ENCODE measurements at regions not wholly inside any gene's neighbourhood (a gene's known extent, or its start where the extent isn't known, plus 50 kb on each side); places are given as distances from the start of the nearest gene placed in this dataset.
"Not testable (repeated sequence)": the region's sequence is repeated elsewhere in the genome, so short reads cannot be mapped to it uniquely, and the experiment has no call there.

DNA sequence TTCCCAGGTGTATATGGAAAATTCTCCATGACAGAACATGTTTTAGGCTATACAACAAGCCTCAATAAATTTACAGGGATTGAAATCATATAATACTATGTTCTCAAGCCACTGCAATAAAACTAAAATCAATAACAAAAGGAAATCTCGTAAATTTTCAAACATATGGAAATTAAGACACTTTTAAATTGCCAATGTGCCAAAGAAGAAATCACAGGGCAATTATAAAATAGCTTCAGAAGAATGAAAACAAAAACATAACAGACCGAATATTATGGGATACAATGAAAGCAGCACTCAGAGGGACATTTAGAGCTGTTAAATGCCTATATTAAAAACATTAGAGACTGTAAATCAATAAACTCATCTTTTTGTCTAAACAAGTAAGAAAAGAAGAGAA, 555.7 kb upstream of the B3GAT1 start:
- H3K9me3 Mint-ChIP-seq = no peaks in the 10 kb centered on the region
- TF ChIP-seq, protein P1, sequence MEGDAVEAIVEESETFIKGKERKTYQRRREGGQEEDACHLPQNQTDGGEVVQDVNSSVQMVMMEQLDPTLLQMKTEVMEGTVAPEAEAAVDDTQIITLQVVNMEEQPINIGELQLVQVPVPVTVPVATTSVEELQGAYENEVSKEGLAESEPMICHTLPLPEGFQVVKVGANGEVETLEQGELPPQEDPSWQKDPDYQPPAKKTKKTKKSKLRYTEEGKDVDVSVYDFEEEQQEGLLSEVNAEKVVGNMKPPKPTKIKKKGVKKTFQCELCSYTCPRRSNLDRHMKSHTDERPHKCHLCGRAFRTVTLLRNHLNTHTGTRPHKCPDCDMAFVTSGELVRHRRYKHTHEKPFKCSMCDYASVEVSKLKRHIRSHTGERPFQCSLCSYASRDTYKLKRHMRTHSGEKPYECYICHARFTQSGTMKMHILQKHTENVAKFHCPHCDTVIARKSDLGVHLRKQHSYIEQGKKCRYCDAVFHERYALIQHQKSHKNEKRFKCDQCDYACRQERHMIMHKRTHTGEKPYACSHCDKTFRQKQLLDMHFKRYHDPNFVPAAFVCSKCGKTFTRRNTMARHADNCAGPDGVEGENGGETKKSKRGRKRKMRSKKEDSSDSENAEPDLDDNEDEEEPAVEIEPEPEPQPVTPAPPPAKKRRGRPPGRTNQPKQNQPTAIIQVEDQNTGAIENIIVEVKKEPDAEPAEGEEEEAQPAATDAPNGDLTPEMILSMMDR (conservative IDR thresholded peaks at IDR 0.05) = no peak
- H3K4me1 Mint-ChIP-seq (ENCODE audit: unreplicated experiment) = no peaks in the 10 kb centered on the region
- no peak for DNase-seq (ENCODE audit: extremely low spot score, unreplicated experiment)
- peaks cover 7% of the 10 kb centered on the region for H3K27me3 Mint-ChIP-seq
- H3K27ac Mint-ChIP-seq = no peak overlapping the region
- no peaks in the 10 kb centered on the region for H3K36me3 Mint-ChIP-seq
- no peak overlapping the region for H3K4me3 Mint-ChIP-seq

DNA sequence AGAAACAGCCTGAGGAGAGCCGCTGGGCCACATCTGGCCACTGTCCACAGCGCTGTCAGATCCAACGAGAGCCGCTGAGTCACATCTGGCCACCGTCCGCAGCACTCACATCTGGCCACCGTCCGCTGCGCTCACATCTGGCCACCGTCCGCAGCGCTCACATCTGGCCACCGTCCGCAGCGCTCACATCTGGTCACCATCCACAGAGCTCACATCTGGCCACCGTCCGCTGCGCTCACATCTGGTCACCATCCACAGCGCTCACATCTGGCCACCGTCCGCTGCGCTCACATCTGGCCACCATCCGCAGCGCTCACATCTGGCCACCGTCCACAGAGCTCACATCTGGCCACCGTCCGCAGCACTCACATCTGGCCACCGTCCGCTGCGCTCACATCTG, 549.3 kb upstream of the B3GAT1 start:
- not testable (repeated sequence) for H3K27ac Mint-ChIP-seq; H3K4me1 Mint-ChIP-seq (ENCODE audit: unreplicated experiment); H3K36me3 Mint-ChIP-seq; H3K27me3 Mint-ChIP-seq; H3K4me3 Mint-ChIP-seq; H3K9me3 Mint-ChIP-seq
- DNase-seq (ENCODE audit: extremely low spot score, unreplicated experiment) = peak; percentile 8

DNA sequence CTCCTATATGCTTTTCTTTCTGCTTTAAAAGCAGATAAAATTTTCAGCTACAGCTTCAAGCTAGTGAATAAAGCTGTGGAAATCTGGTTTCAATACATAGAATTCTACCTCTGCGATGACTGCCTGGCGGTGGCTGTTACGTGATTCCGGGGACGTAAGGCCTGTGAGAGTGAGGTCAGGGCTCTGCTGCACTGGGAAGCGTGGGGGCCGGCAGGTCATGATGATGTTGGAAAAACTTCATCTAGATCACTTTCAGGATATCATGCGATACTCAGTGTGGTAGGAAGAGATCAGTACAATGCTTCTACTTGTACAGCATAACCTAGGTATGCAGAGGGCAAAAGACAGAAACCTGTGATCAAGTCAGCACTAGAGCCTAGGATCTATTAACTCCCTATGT, 546.8 kb upstream of the B3GAT1 start:
- DNase-seq (ENCODE audit: extremely low spot score, unreplicated experiment) = peak; percentile 45

DNA sequence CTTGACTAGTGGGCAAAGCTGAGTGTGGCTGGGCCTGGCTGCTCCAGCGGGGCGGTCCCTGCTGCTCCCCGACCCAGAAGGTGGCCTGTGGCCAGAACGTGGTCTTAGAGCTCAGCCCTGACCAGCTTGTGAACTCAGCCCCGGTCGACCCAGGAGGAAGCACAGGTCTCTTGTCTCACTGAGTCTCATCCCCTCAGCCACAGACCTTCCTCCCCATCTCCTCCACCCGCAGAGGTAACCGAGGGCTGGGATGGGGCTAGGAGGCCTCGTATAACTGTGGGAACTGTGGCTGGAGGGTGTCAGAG, 546.2 kb upstream of the B3GAT1 start:
- H3K4me1 Mint-ChIP-seq (ENCODE audit: unreplicated experiment) = no peaks in the 10 kb centered on the region
- no peak overlapping the region for H3K27ac Mint-ChIP-seq
- no peaks in the 10 kb centered on the region for H3K9me3 Mint-ChIP-seq
- H3K36me3 Mint-ChIP-seq = no peaks in the 10 kb centered on the region
- H3K4me3 Mint-ChIP-seq = no peak overlapping the region
- H3K27me3 Mint-ChIP-seq = peaks cover 17% of the 10 kb centered on the region
- DNase-seq (ENCODE audit: extremely low spot score, unreplicated experiment) = no peak
- TF ChIP-seq, protein P1 (conservative IDR thresholded peaks at IDR 0.05) = no peak

More for the DNA sequence above, 546.8 kb upstream of the B3GAT1 start:
- Mint-ChIP-seq H3K27me3 (peaks cover 17% of the 10 kb centered on the region), H3K4me3 (no peak overlapping the region), H3K4me1 (ENCODE audit: unreplicated experiment) (no peaks in the 10 kb centered on the region), H3K9me3 (no peaks in the 10 kb centered on the region), H3K36me3 (no peaks in the 10 kb centered on the region), H3K27ac (no peak overlapping the region)
- TF ChIP-seq, protein P1 (conservative IDR thresholded peaks at IDR 0.05) = no peak

DNA sequence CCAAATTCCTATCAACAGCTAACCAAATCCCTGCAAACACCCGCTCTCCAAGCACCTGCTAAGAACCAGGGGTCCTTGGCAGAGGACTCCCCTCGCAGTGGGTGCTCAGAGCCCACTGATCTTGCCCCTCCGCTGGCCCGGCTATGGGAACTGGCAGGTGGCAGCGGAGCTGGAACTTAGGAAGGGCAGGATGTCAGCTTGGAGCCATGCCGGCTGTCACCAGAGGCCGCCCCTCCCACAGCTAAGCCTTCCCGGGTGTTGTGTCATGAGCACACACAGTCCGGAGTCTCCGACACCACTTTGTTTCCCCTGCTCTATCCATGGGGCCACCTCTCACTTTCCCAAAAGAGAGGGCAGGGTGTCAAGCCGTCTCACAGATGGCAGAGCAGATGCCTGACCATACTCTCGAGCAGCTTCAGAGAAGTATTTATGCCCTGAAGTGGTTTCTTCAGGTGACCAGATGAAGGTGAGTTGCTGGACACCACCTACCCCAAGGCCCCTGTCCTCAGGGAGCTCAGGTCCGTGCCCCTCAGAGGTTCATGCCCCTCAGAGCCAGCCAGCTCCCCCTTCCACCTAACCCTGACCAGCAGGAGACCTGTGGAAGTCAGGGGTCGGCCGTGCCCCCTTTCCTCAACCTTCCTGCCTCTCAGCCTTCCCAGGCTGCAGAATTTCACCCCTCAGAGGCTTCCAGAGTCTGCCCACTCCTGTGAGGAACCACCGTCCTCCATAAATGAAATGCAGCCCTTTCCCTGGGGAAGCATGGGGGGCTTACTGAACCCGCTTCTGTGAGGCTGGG, 545.7 kb upstream of the B3GAT1 start:
- no peaks in the 10 kb centered on the region for H3K4me1 Mint-ChIP-seq (ENCODE audit: unreplicated experiment)

More for the DNA sequence above, 545.7 kb upstream of the B3GAT1 start:
- Mint-ChIP-seq H3K27ac (no peak overlapping the region), H3K36me3 (no peaks in the 10 kb centered on the region), H3K4me3 (no peak overlapping the region), H3K9me3 (no peaks in the 10 kb centered on the region), H3K27me3 (peaks cover 19% of the 10 kb centered on the region)
- TF ChIP-seq, protein P1 (conservative IDR thresholded peaks at IDR 0.05) = no peak
- peak; percentile 61 for DNase-seq (ENCODE audit: extremely low spot score, unreplicated experiment)

Data from type B pancreatic cell (in vitro differentiated cells).